ENCODE measurements at regions not wholly inside any gene's neighbourhood (a gene's known extent, or its start where the extent isn't known, plus 50 kb on each side); places are given as distances from the start of the nearest gene placed in this dataset.

DNA sequence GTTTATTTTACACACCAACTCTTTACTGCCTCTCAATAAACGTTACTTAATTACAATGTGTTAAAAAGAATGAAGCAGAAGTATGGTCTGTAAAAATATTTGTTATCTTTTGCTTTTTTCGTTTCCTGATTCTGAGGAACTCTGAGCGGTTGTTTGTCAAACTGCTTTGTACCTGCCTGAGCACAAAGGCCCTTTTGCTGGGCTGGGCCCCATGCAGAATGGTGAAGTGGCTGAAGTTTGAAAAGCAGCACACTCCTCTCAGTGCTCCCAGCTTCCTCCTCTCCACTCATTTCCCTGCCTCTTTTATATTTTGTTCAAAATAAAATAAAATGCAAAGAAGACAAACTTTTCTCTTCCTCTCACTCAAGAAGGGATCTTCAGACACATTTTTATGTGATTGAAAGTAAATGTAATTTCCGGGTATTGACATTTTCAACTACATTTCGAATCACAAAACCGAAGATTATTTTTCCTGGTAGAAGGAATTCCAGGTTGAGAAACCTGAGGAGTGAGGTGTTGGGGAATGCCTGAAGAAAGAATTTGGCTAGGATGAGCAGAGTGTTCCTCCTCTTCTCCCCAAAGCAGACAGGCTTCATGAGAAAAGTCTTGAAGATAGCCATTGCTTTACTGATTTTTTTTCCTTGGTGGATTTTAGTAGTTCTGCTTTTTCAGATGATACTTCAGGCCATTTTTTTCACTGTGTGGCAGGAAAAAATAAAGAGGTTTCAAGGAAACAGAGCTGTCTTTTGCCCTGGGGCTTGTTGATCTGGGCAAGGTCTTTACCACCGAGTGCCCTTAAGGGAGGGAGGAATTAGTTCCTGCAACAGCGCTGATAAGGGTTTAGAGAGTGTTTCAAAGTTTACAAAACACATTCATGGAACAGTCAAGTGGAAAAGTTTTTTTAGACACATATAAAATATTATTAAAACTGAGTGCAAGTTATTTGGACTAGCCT is 229.8 kb downstream of the NFKBIZ start:
- TF ChIP-seq, protein P1, sequence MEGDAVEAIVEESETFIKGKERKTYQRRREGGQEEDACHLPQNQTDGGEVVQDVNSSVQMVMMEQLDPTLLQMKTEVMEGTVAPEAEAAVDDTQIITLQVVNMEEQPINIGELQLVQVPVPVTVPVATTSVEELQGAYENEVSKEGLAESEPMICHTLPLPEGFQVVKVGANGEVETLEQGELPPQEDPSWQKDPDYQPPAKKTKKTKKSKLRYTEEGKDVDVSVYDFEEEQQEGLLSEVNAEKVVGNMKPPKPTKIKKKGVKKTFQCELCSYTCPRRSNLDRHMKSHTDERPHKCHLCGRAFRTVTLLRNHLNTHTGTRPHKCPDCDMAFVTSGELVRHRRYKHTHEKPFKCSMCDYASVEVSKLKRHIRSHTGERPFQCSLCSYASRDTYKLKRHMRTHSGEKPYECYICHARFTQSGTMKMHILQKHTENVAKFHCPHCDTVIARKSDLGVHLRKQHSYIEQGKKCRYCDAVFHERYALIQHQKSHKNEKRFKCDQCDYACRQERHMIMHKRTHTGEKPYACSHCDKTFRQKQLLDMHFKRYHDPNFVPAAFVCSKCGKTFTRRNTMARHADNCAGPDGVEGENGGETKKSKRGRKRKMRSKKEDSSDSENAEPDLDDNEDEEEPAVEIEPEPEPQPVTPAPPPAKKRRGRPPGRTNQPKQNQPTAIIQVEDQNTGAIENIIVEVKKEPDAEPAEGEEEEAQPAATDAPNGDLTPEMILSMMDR (IDR thresholded peaks at IDR 0.05 in 8 of 11, conservative IDR thresholded peaks at IDR 0.05 in 3 of 11): no peak
- no peak for TF ChIP-seq POLR2A (IDR thresholded peaks at IDR 0.05)

All from spleen (tissue), 7 donors.